T-helper 22 cell (primary cell): ENCODE measurements at regions not wholly inside any gene's neighbourhood (a gene's known extent, or its start where the extent isn't known, plus 50 kb on each side); places are given as distances from the start of the nearest gene placed in this dataset.
"Not testable (repeated sequence)": the region's sequence is repeated elsewhere in the genome, so short reads cannot be mapped to it uniquely, and the experiment has no call there.

Experiments
- DNase-seq: peaks from one replicate; pipeline ENCODE4 v3.0.0-alpha.2; 2020; ENCODE audit warnings: low read depth

DNA sequence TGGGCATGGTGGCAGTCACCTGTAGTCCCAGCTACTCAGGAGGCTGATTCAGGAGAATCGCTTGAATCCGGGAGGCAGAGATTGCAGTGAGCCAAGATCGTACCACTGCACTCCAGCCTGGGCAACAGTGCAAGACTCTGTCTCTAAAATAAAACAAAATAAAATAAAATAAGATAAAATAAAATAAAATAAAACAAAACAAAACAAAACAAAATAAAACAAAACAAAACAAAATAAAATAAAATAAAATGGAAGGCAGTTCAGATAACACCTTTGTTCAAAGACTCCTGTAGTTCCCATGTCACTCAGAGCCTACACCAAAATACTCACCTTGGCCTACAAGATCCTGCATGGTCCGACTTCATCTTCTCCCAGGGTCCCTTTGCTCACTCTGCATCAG, 61.3 kb downstream of the SYF2 start:
- DNase-seq = not testable (repeated sequence)

DNA sequence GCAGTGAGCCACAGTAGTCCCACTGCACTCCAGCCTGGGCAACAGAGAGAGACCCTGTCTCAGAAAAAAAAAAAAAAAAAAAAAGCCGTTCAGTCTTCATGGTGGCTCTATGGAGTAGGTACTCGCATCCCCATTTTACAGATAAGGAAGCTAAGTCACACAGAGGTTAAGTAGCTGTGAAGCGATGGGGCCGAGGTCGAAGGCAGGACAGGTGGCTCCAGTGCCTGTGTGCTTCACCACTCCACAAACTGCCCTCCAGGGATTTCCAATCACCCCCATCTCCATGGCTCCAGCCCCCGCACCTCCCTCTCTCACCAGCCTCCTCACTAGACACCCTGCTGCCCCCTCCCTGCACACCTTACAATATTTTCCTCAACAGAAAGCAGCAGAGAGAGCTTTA, 61.9 kb downstream of the SYF2 start:
- DNase-seq = no peak

DNA sequence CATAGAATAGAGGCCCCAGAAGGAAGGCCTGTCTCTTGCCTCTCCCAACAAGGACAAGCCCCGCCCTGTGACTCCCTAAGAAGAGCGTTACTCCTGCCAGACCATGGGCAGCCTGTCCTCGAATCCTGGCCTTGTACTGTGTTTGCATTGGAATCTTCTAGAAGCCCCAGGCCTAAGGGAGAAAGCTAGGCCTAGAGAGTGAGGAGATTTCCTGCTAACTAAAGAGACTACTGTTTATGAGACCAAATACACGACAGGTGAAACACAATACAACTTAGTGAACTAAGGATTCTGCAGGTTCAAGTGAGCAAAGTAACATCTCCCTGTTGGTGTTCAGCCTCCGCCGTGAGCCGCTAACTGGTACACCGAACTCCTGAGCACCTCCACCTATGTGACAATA, 62.7 kb downstream of the SYF2 start:
- no peak for DNase-seq

- no peak for DNase-seq
These were observed 63.1 kb downstream of the SYF2 start for GRCh38 chr1:25169168-25169567.

- no peak for DNase-seq
These were observed 63.9 kb downstream of the SYF2 start for GRCh38 chr1:25168193-25169071.

DNA sequence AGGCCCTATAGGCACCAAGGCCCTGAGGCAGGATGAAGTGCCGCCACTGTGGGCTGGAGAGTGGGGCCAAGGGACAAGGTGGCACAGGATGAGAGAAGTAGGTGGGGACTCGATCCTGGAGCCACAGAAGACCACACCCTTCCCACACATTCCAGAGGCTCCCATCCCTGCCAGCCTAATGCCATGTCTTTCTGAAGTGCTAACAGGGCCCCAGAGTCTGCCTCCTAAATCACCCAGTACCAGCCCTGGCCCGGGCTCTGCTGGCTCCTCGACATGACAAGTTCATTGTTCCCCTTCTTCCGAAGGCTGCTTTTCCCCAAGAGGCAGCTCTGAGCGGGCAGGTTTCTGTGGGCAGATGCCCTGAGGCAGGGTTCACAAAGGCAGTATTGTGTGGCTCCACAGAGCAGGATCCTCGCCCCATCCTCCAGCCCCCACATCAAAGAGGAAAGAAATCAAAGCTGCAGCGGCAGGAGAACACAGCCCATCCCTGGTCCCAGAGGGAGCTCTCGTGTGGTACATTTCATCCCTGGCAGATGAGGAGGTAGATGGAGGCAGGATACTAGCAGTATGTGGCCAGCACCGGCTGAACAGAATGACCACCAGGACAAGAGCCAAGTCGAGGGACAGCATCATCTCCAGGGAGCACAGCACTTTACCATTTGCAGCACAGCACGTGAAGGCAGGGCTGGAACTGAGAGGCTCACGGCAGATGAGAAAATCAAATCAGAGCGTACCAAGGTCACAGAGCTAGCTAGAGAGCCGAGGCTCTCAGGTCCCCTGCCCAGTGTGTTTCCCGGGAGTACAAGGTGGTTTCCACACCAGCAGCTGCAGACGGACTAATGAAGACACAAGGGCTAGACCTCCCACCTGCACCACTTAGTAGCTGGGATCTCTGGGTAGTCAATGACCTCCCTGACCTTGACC, 64.8 kb downstream of the SYF2 start:
- DNase-seq = no peak

DNA sequence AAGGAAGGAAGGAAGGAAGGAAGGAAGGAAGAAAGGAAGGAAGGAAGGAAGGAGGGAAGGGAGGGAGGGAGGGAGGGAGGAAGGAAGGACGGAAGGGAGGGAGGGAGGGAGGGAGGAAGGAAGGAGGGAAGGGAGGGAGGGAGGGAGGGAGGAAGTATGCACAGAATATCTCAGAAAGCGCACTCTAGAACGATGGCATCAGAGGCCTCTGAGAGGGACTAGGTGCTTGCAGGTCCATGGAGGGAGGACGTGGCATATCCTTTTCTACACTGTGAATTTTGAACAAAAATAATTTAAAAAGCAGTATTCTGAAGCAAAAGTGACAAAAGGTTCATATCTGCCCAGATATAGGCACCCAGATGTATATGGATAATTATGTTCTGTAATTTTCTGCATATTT, 65.5 kb downstream of the SYF2 start:
- no peak for DNase-seq

GRCh38 chr1:25163986-25164385, 68.3 kb downstream of the SYF2 start:
- DNase-seq = no peak

GRCh38 chr1:25161981-25162380, 70.3 kb downstream of the SYF2 start:
- DNase-seq = no peak

GRCh38 chr1:25157846-25158245, 74.5 kb downstream of the SYF2 start:
- DNase-seq = no peak

DNA sequence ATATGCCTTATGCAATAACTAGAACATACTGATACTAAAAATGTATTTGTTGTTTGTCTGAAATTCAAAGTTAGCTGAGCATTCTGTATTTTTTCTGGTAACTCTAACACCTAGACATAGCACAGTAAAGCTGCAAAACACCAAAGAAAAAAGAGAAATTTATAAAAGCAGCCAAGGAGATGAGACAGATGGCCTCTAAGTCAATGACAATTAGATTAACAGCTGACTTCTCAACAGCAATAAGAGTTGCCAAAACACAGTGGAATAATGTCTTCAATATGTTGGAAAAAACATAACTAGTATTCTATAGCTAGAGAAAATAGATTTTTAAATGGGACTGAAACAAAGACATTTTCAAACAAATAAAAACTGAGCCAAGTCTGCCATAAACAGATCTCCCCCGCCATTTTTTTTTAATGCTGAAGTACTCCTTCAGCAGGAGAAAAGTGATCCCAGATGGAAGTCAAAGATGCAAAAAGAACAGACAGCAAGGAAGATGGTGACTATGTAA, 81.3 kb downstream of the SYF2 start:
- no peak for DNase-seq

DNA sequence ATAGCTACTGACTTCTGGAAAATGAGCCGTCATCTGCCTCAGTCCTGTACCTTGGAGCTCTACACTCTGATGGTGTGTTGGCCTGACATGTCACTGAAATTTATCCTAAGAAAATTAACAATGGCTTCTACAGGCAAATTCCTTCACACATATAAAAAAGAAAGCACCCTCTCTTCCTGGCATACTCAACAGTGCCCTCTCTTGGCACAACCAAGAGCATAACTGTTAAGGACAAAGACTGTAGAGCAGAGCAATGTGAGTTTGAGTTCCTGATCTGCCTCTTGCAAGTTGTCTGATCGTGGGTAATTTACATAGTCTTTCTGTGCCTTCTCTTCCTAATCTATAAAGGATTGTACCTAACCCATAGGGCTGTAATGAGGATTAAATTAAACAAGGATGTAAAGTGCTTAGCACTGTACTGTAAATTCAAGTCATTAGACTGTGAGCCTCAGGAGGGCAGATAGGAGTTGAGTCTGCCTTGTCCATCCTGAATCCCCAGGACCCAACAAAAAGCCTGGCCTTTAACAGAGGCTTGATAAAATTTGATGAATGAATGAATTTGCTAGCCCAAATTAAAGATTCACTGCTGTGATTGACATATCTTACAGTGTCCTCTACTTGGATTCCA, 83.5 kb downstream of the SYF2 start:
- no peak for DNase-seq

DNA sequence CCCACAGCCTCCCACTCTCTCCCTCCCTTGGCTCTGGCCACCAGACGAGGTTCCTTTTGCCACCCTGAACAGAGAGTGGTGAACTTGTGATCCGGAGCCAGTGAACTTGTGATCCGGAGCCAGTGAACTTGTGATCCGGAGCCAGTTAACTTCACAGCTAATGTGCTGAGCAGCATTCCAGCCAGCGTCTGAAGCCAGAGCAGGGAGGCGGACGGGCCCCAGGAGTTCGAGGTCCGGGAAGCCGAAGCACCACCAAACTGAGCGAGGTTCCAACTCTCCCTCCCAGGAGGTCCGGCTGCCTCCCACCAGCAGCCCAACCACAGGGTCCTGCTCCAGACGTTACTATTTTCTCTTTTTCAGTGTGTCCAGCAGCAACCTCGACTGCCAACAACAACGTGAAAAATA, 85.8 kb downstream of the SYF2 start:
- no peak for DNase-seq

DNA sequence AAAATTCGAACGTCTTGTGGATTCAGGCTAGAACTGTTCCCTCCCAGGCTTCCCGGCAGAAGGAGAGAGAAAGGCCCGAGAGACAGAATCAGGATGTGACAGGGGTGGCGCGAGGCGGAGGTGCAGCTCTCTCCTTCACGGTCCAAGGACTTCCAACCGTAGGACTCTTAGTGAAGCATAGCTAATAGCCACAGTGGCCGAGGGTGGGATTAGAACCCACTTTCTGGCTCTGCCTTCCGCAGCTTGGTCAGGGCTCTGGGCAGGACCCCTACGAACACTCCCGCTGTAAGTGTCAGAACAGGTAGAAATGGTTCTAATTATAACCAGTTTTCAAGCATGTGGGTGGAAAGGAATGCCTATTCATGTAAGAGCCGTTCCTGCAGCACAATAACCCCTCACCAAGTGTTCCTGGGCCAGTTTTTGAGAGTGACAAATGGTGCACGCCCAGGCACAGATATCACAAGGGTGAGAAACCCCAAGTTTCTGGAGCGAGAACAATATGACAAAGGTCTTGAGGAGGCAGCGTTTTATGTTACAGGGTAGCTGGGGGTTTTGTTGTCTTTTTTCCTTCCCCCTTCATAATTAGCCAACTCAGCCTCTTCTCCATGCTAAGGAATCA, 86.4 kb downstream of the SYF2 start:
- no peak for DNase-seq

- no peak for DNase-seq
These were observed 92.1 kb downstream of the SYF2 start for GRCh38 chr1:25140073-25140797.

- no peak for DNase-seq
These were observed 94.5 kb downstream of the SYF2 start for GRCh38 chr1:25137521-25138395.

DNA sequence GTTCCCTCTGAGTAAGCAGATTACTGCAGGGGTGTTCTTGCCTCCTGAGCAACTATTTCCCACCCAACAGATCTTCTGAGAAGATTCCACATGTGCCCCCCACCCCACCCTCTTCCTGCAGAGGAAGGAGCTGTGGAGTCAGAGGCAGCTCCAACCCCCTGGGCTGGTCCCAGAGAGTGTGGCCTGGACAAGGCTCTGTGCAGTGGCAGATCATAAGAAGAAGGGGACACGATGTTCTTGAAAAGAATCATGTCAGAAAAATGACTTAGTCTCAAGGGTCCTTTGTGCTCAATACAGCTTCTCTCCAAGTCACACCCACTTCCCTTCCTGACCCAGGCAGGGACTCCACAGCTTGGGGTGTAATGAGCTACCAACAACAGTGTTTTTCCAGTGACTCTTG, 95.2 kb downstream of the SYF2 start:
- no peak for DNase-seq

- no peak for DNase-seq
These were observed 96.4 kb downstream of the SYF2 start for GRCh38 chr1:25135909-25136308.

GRCh38 chr1:25134801-25135461, 97.4 kb downstream of the SYF2 start:
- no peak for DNase-seq

- no peak for DNase-seq
These were observed 98.0 kb downstream of the SYF2 start for GRCh38 chr1:25134307-25134706.
